MM.1S (cell line): ENCODE measurements at regions not wholly inside any gene's neighbourhood (a gene's known extent, or its start where the extent isn't known, plus 50 kb on each side); places are given as distances from the start of the nearest gene placed in this dataset.

Source experiments
- EZH2 ChIP-seq: fragments of 300-600 bp; sonication (generic); optimal IDR thresholded peaks from 2 replicates; pipeline ENCODE3; 2017; ENCODE audit warnings: low read depth, mild to moderate bottlenecking, antibody characterized with exemption, low read length, mixed read lengths
- EZH2phosphoT487 ChIP-seq: fragments of 300-600 bp; sonication (generic); IDR thresholded peaks from 2 replicates; pipeline ENCODE4 v1.6.1; 2018; ENCODE audit warnings: antibody characterized with exemption, low read length
- TF ChIP-seq, protein P1 (sequence below): fragments of 300-600 bp; sonication (generic); IDR thresholded peaks from 2 replicates; pipeline ENCODE4 v1.5.1; 2016; ENCODE audit warnings: antibody characterized with exemption, low read length, mixed read lengths

DNA sequence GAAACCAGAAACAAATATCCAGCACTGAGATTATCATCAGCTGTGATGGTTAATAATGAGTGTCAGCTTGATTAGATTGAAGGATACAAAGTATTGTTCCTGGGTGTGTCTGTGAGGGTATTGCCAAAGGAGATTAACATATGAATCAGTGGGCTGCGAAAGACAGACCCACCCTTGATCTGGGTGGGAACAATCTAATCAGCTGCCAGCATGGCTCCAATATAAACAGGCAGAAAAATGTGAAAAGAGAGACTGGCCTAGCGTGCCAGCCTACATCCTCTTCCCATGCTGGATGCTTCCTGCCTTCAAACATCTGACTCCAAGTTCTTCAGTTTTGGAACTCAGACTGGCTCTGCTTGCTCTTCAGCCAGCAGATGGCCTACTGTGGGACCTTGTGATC, 869.5 kb downstream of the SI start:
- TF ChIP-seq EZH2 (no peak), EZH2phosphoT487 (no peak)
- TF ChIP-seq, protein P1, sequence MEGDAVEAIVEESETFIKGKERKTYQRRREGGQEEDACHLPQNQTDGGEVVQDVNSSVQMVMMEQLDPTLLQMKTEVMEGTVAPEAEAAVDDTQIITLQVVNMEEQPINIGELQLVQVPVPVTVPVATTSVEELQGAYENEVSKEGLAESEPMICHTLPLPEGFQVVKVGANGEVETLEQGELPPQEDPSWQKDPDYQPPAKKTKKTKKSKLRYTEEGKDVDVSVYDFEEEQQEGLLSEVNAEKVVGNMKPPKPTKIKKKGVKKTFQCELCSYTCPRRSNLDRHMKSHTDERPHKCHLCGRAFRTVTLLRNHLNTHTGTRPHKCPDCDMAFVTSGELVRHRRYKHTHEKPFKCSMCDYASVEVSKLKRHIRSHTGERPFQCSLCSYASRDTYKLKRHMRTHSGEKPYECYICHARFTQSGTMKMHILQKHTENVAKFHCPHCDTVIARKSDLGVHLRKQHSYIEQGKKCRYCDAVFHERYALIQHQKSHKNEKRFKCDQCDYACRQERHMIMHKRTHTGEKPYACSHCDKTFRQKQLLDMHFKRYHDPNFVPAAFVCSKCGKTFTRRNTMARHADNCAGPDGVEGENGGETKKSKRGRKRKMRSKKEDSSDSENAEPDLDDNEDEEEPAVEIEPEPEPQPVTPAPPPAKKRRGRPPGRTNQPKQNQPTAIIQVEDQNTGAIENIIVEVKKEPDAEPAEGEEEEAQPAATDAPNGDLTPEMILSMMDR = no peak
